ENCODE measurements at regions not wholly inside any gene's neighbourhood (a gene's known extent, or its start where the extent isn't known, plus 50 kb on each side); places are given as distances from the start of the nearest gene placed in this dataset.

DNA sequence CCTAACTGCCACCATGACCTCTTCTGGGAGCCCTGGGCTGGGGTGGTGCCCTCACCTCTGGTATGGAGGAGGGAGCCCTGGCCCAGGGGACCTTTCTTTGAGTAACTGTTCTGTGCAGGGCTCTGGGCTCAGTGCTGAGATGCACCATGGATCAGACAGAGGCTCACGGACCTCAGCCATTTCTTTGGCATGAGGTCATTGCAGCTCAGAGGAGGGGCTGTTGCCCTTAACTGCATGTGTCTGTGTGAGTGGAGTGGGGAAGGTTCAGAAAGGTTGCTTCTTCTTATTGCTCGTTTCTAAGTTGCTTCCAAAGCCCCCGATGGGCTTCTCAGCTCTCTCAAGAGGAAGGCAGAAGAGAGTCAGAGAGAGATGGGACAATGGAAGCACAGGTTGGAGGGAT lies 233.9 kb downstream of the RPS24 start:
- Histone ChIP-seq H3K9me3 (no peaks in the 10 kb centered on the region), H3K36me3 (no peaks in the 10 kb centered on the region), H3K27ac (no peak overlapping the region), H3K4me3 (no peak overlapping the region), H3K27me3 (no peaks in the 10 kb centered on the region), H3K4me1 (no peaks in the 10 kb centered on the region)
- ATAC-seq (no peak), FAIRE-seq (no peak), DNase-seq (no peak)
- intact Hi-C loops (cut with DNase I): no loop called here
- 66 to 79% methylated on average over 3 of the region's 3 CpGs for WGBS, 2 donors
- TF ChIP-seq, protein P1, sequence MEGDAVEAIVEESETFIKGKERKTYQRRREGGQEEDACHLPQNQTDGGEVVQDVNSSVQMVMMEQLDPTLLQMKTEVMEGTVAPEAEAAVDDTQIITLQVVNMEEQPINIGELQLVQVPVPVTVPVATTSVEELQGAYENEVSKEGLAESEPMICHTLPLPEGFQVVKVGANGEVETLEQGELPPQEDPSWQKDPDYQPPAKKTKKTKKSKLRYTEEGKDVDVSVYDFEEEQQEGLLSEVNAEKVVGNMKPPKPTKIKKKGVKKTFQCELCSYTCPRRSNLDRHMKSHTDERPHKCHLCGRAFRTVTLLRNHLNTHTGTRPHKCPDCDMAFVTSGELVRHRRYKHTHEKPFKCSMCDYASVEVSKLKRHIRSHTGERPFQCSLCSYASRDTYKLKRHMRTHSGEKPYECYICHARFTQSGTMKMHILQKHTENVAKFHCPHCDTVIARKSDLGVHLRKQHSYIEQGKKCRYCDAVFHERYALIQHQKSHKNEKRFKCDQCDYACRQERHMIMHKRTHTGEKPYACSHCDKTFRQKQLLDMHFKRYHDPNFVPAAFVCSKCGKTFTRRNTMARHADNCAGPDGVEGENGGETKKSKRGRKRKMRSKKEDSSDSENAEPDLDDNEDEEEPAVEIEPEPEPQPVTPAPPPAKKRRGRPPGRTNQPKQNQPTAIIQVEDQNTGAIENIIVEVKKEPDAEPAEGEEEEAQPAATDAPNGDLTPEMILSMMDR (IDR thresholded peaks at IDR 0.05): no peak

DNA sequence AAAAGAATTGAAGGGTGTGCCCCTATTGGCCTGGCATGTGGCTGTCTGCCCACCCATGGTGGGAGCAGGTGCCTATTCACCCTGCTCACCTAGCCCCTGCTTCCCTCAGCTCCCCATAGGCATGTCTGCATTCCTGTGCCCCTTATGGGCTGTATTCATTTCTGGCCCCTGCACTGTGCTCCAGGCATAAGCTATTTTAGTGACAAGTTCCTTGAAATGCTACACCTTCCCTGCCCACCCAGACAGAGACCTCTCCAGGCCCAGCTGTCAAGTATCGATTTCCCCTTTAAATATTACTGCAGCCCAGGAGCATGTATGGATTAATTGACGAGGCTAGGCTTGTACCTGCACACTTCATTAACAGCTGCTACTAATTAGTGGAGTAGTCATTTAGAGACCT lies 235.4 kb downstream of the RPS24 start:
- intact Hi-C loops (cut with DNase I): no loop called here
- H3K27me3 ChIP-seq: no peaks in the 10 kb centered on the region
- no peaks in the 10 kb centered on the region for H3K9me3 ChIP-seq
- WGBS, 2 donors: 43 to 57% methylated on average over 2 of the region's 2 CpGs
- FAIRE-seq (no peak), DNase-seq (no peak), ATAC-seq (no peak)
- H3K4me1 ChIP-seq: no peaks in the 10 kb centered on the region
- H3K27ac ChIP-seq: no peak overlapping the region
- no peaks in the 10 kb centered on the region for H3K36me3 ChIP-seq
- TF ChIP-seq, protein P1 (IDR thresholded peaks at IDR 0.05): no peak
- H3K4me3 ChIP-seq: no peak overlapping the region

DNA sequence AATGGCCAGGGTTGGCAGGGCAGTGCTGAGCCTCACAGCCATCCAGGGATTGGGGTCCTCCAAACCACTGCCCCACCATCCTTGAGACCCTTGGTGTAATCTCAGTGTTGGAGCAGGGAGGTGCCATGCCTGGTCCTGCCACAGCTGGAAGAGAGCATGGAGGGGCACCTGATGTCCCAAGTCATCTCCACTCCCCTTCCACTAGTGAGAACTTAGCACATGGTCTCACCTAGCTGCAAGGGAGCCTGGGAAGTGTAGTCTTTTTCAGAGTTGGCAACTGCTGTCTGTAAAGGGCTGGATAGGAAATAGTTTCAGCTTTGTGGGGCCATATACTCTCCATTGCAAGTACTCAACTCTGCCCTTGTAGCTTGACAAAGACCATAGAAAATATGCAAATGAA lies 238.7 kb downstream of the RPS24 start:
- DNase-seq (no peak), ATAC-seq (no peak), FAIRE-seq (no peak)
- TF ChIP-seq, protein P1 (IDR thresholded peaks at IDR 0.05): no peak
- Histone ChIP-seq H3K27ac (no peak overlapping the region), H3K9me3 (no peaks in the 10 kb centered on the region), H3K36me3 (no peaks in the 10 kb centered on the region), H3K4me1 (no peaks in the 10 kb centered on the region), H3K27me3 (no peaks in the 10 kb centered on the region), H3K4me3 (no peak overlapping the region)
- intact Hi-C loops (cut with DNase I): no loop called here

DNA sequence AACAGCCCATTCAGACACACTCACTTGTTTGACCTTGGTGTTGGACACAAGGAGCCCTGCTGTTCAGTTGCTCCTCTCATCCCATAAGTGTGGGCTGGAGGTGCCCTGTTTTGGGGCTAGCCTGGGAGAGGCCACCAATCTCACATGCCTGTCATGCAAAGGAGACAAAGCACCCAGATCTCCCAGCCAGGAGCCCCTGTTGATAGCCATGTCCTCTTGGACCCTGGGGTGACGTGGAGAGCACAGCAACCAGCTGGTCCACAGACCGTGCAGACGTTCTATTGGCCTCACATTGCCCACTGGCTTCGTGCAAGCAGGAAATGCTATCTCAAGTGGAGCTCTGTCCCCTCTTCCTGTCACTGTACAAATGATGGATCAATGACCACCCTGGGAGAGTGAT lies 240.8 kb downstream of the RPS24 start:
- no peaks in the 10 kb centered on the region for H3K9me3 ChIP-seq
- no peaks in the 10 kb centered on the region for H3K4me1 ChIP-seq
- 61 to 80% methylated on average over 4 of the region's 4 CpGs for WGBS, 2 donors
- TF ChIP-seq, protein P1 (IDR thresholded peaks at IDR 0.05): no peak
- intact Hi-C loops (cut with DNase I): no loop called here
- H3K27me3 ChIP-seq: no peaks in the 10 kb centered on the region
- ATAC-seq (no peak), FAIRE-seq (no peak), DNase-seq (no peak)
- H3K27ac ChIP-seq: no peak overlapping the region
- H3K36me3 ChIP-seq: no peaks in the 10 kb centered on the region
- no peak overlapping the region for H3K4me3 ChIP-seq

DNA sequence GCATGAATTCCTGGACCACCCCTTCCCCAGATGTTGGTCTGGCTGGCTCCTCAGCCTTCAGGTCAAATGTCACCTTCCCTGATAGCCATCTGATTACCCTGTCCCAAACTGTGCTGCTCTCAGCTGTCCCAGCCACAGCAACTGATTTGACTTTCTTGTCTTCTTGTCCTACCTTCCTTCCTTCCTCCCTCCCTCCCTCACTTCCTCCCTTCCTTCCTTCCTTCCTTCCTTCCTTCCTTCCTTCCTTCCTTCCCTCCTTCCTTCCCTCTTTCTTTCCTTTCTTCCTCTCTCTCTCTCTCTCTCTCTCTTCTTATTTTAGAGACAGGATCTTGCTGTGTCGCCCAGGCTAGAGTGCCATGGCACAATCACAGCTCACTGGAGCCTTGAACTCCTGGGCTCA lies 242.5 kb downstream of the RPS24 start:
- TF ChIP-seq, protein P1 (IDR thresholded peaks at IDR 0.05): no peak
- no peak for DNase-seq
- 79 to 83% methylated on average over 1 of the region's 1 CpG for WGBS, 2 donors
- no peak overlapping the region for H3K4me3 ChIP-seq
- H3K27ac ChIP-seq: no peak overlapping the region
- H3K4me1 ChIP-seq: no peaks in the 10 kb centered on the region
- ATAC-seq: no peak
- no peaks in the 10 kb centered on the region for H3K9me3 ChIP-seq
- intact Hi-C loops (cut with DNase I): no loop called here
- H3K27me3 ChIP-seq: no peaks in the 10 kb centered on the region
- H3K36me3 ChIP-seq: no peaks in the 10 kb centered on the region
- FAIRE-seq: no peak

All from pancreas (tissue), 10 donors.